HuH-7 (cell line): ENCODE measurements at regions not wholly inside any gene's neighbourhood (a gene's known extent, or its start where the extent isn't known, plus 50 kb on each side); places are given as distances from the start of the nearest gene placed in this dataset.
"Not testable (repeated sequence)": the region's sequence is repeated elsewhere in the genome, so short reads cannot be mapped to it uniquely, and the experiment has no call there.

Experiments
- DNase-seq: peaks from one replicate; pipeline ENCODE4 v3.0.0; 2011; ENCODE audit warnings: low spot score

DNA sequence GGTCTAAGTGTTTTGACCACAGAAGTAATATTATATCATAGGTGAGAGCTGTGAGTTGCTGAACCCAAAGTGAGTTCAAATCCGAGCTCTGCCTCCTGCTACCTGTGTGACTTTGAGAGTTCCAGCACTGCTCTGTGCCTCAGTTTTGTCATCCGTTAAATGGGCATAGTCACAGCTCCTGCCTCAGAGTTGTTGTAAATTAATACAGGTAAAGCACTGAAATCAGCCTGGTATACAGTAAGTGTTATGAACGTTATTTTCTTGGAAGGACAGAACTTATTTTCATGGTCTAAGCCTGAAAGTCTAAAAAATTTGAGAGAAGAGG, 65.4 kb upstream of the ZNF195 start:
- DNase-seq, result not testable (repeated sequence)

DNA sequence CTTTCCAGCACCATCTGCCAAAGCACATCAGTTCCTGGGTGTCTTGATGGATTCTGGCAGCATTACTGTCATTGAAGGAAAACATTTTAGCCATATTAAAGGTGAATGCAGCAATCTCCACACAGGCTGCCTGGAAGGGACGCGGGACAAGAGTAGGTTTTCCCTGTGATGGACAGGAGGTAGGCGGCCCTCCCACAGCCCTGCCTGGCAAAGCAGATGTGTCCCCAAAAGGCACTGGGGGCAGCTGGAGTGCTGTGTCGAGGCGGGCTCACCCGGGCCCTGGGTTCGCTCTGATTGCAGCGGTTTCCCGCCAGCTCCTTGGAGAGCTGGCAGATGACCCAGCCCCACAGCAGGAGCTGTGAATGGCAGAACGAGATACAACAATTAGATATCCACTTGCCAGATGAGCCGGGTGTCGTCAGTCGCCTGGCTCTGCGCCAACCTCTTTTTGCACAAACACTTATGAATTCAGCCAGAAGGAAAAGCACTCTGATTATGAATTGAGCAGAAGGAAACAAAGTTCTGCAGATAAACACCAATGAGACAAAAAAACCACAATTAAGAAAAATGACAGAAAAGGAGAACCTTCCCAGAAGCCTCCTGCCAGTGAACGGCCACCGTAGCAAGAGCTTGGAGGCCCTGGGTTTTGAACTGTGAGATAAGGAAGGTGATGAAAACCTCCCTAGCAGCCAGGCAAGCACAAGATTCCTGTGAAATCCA, 64.9 kb upstream of the ZNF195 start:
- DNase-seq, result not testable (repeated sequence)

DNA sequence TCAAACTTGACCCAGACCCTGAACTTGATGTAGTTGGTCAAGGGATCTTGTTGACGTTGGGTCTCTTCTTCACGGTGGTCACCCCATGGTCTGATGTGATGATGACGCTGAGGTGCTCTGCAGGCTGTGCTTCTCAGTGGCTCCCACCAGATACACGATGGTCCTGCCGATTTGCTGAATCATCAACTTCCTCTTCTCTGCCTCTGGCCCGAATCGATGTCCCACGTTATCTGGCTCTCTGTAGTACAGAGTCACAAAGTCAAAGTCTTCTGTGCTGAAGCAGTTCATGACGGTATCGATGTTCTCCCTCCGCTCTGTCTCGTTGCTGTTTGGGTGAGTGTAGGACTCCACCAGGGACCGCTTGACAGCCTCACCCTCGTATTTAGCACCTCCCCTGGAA, 58.5 kb upstream of the ZNF195 start:
- DNase-seq, result not testable (repeated sequence)

DNA sequence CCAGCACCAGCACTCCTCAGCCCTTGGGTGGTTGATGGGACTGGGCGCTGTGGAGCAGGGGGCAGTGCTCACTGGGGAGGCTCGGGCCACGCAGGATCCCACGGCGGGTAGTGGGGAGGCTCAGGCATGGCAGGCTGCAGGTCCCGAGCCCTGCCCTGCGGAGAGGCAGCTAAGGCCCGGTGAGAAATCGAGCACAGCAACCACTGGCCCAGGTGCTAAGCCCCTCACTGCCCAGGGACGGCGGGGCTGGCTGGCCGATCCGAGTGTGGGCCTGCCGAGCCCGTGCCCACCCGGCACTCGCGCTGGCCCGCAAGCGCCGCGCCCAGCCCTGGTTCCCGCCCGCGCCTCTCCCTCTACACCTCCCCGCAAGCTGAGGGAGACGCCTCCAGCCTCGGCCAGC, 56.0 kb upstream of the ZNF195 start:
- DNase-seq, result no peak

DNA sequence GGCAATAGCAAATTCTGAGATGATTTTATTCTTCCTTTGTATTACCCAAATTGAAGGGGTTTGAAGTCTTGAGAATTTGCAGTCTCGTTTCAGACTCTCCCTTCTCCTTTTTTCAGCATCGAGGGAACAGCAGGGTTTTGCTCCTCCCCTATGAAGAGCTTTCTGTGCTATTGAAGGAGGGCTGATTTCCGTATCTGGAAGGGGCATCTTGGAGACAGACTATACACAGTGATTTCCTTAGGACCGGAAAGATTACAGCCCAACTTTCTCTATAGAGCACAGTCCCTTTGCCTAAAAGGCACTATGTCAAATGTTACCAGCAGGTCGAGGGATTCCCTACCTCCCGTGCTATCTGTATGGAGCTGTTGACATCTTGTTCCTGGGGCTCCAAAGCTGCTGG, 50.2 kb upstream of the ZNF195 start:
- not testable (repeated sequence) for DNase-seq
